GM21619 (cell line): ENCODE measurements at regions not wholly inside any gene's neighbourhood (a gene's known extent, or its start where the extent isn't known, plus 50 kb on each side); places are given as distances from the start of the nearest gene placed in this dataset.

Experiments
- ATAC-seq: cut with Tn5 transposase; IDR thresholded peaks from one replicate; pipeline ENCODE4 v1.9.1; 2021; ENCODE audit not compliant: unreplicated experiment

GRCh38 chr5:105794578-105794977 lies 1876.2 kb downstream of the EFNA5 start:
- no peak for ATAC-seq

DNA sequence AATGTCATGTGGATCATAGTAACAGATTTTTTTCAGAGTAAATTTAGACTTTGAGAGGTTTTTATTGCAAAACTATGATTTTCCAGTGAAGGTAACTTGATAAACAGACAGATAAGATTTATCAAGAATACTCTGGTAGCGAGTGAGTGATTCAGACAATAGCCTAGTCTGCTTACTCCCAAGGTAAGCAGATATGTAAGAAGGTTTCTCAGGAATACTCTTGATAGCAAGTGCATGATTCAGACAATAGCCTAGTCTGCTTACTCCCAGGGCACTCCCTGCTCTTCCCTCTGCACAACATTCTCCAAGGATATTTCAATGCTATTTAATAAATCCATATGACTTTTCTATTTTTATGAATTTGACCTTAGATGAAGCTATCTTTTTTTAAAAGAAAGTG lies 1881.5 kb downstream of the EFNA5 start:
- no peak for ATAC-seq

- no peak for ATAC-seq
Measured at GRCh38 chr5:105783811-105784210, 1886.9 kb downstream of the EFNA5 start.

DNA sequence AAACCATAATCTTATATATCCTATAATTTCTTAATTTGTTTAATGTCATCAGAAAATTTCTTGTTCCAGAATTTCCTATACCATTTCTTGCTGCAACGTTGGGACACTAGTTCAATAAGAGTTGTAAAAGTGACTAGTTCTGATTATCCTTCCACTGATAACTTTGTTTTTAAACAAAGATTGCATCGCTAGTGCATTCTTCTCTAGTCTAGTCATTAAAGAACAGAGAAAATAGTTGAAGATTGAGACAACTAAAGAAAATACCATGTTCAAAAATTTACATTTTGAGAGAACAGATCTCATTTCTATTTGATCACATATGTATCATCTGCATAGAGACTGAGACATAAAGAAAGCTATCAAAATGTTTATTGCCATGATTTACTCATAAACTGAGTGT lies 1888.2 kb downstream of the EFNA5 start:
- no peak for ATAC-seq

- no peak for ATAC-seq
Measured at GRCh38 chr5:105773241-105773640, 1897.5 kb downstream of the EFNA5 start.

GRCh38 chr5:105767267-105767666 lies 1903.5 kb downstream of the EFNA5 start:
- no peak for ATAC-seq

- no peak for ATAC-seq
Measured at GRCh38 chr5:105762728-105763127, 1908.0 kb downstream of the EFNA5 start.

GRCh38 chr5:105754056-105754455 lies 1916.7 kb downstream of the EFNA5 start:
- ATAC-seq = no peak

DNA sequence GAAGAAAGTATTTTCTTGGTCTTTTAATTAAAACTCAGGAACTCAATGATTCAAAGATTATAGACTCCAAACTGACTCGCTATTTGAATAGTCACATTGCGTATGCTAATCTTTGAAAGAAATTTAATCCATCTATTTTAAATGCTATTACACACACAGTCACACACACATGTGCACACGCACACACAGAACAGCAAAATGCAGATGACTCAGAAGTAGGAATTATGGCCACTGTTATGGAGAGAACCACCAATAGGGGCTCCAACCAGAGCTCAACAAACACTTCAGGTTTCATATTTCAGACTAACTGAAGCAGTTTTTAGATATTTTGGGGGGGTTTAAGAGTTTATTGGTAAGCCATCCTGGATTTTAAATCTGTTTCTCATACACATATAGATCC lies 1917.9 kb downstream of the EFNA5 start:
- ATAC-seq = no peak

DNA sequence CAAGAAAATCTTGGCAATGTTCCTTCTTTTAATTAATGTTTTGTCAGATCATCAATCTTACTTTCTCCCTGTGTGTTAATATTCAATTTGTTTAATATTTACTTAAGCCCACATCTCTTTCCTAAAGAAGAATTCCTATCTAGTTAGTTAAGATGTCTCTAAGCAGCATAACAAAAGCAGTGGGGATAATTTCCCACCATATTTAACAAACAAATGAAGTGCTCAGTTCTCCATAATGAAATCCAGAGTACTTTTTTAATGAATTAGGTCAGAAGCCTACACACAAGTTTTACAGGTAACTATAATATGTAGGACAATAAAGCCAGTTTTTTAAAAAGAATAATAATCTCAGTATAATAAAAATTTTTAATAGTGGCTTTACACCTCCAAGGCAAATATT lies 1918.8 kb downstream of the EFNA5 start:
- ATAC-seq = no peak

DNA sequence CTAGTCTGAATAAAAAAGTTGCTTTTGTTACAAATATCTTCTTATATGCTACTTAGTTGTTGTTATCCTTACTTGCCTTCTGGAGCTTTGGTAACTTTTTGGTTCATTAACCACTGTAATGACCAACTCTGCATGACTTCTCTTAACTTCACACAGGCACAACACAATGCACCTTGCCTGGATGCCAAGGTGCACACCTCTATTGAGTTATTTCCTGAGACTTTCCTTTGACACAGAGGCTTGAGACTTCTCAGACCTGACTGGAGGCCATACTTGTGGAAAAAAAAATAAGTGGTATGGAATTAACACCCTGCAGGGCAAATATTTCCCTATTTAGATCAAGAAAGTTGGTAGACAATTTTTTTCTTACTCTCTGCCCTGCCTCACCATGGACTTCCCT lies 1925.6 kb downstream of the EFNA5 start:
- no peak for ATAC-seq

DNA sequence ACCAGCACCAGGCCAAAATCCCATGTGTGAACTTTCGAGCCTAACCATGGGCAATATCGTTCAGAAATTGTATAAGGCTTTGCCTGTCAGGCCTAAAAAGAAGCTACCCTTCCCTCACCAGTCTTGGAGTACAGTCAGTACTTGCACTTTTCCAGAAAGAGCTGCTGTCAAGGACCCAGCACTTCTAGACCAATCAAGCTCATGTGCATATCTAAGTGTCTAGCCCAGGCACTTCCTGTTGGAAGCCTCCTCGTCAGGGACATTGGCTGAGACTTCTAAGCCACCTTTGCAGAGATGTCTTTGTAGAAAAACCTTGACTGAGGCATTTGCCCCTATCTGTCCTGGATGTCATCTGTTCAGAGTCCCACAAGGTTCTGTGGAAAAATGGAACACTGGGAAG lies 1930.5 kb downstream of the EFNA5 start:
- no peak for ATAC-seq

- no peak for ATAC-seq
Measured at GRCh38 chr5:105739732-105740131, 1931.0 kb downstream of the EFNA5 start.

DNA sequence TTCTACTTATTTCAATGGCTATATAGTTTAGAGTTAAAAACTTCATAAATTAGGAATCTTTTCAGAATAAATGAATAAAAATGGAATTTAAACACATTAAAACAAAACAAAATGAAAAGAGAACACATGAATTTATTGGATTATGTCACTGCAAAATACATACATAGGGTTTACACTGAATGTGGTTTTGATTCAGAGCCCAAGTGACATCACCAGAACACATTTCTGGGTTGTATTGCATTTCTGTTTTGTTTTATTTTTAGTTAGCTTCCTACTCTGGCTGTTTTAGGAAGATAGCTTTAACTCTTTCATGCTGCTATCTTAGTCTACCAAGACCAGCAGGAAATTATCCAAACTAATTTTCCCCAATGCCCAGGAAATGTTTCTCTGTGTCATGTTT lies 1935.0 kb downstream of the EFNA5 start:
- no peak for ATAC-seq

DNA sequence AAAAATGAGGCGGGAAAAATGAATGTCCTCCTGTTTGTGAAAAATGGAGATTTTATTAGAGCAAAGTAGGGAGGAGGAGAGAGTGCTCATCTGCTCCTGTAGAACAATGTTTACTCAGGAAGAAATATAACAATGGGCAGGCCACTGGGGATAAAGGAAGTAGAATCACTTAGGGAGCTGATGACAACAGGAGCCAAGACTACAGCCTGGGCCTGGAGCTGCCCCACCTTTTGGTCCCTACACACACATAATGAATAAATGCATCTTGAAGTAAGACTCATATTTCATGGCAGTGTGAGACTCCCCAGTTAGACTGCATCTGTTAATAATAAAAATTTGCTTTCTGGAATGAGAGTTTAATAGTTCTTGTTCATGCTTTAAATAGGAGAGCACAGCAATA lies 1939.8 kb downstream of the EFNA5 start:
- ATAC-seq = no peak

DNA sequence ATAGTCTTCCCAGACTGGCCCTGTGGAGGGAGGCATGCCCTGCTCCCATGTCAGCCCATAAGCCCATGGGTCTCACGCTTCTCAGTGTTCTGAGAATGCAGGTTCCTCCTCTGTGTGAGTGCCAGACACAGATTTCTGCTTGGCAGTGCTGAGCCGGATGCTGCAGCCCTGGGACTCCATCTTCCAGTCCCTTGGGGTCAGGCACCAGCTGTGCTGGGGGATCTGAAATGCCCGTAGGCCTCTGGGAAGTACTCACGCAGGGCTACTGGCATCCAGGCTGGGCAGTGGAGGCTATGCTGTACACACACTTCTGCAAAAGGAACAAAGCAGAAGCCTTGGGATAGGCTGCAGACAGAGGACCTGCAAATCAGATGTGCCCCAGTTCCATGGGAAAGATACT lies 1944.6 kb downstream of the EFNA5 start:
- no peak for ATAC-seq

GRCh38 chr5:105708442-105708841 lies 1962.3 kb downstream of the EFNA5 start:
- no peak for ATAC-seq

- no peak for ATAC-seq
Measured at GRCh38 chr5:105702323-105702722, 1968.4 kb downstream of the EFNA5 start.

DNA sequence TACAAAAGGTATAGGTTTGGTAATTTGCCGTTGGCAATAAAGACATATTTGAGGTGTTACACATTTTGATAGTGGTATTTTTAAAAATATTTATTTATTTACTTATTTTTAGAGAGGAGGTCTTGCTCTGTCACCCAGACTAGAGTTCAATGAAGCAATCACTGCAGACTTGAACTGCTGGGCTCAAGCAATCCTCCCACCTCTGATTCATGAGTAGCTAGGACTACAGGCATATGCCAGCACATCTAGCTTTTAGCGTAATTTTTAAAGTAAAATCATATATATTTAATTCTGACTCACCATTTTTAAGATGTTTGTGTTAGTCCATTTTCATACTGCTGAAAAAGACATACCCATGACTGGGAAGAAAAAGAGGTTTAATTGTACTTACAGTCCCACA lies 1974.3 kb downstream of the EFNA5 start:
- no peak for ATAC-seq

GRCh38 chr5:105695941-105696340 lies 1974.8 kb downstream of the EFNA5 start:
- no peak for ATAC-seq

GRCh38 chr5:105689596-105689995 lies 1981.1 kb downstream of the EFNA5 start:
- ATAC-seq = no peak

- ATAC-seq = no peak
Measured at GRCh38 chr5:105688227-105688792, 1982.4 kb downstream of the EFNA5 start.

- no peak for ATAC-seq
Measured at GRCh38 chr5:105687493-105687892, 1983.2 kb downstream of the EFNA5 start.

DNA sequence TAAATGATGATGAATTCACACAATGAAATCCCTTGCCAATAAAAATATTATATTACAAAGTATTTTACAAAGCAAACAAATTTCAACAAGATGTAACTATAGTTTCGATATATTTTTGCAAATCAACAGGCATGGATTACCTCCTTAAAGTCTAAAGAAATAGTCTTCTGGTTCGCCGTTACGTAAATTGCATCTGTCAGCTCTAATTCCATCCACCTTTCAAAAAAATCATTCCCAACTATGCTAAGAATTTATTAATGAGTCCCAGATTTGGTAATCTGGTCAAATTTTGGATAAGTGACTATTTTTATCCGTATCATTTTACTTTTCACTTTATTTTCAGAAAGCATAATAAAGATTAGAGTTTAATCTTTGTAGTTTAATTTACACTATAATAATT lies 1984.9 kb downstream of the EFNA5 start:
- no peak for ATAC-seq
